ENCODE measurements at regions not wholly inside any gene's neighbourhood (a gene's known extent, or its start where the extent isn't known, plus 50 kb on each side); places are given as distances from the start of the nearest gene placed in this dataset.

DNA sequence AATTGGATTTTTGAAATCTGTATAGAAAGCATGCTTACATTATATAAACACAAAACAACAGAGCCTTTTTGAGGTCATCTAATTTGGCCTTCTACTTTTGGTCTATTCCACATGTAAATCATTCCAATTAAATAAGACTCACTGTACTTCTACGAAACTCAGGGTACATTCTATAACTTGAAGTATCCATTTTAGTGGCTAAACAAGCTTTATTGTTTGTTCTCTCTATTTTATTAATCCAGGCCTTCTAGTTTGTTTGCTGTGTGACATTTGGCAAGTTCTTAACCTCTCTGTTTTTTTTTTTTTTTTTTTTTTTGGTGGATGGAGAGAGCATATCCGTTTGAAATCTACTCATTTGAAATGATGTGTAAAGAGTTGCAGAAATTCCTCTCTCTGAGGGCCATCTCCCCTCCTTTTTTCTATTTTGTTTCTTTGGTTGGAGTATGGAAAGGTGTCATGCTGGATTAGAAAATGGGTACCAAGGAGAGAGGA, 58.1 kb upstream of the C12orf71 start:
- H3K27me3 ChIP-seq (ENCODE audit: insufficient read depth, low read length) = no peaks in the 10 kb centered on the region
- H3K9me3 ChIP-seq (ENCODE audit: control insufficient read depth, low read depth, low read length) = no peaks in the 10 kb centered on the region

More for the DNA sequence above, 58.1 kb upstream of the C12orf71 start:
- Mint-ChIP-seq H3K4me1 (peaks cover 17 to 19% of the 10 kb centered on the region in 2 experiments), H3K9me3 (peaks cover 2 to 3% of the 10 kb centered on the region in 2 experiments; a peak in 1 of 5 replicates), H3K36me3 (ENCODE audit: insufficient read depth in 1 of 3, low read depth in 3 of 3) (no peaks in the 10 kb centered on the region), H3K27me3 (ENCODE audit: low read depth) (no peaks in the 10 kb centered on the region), H3K4me3 (no peak overlapping the region), H3K27ac (no peak overlapping the region)
- no CpG with 5 or more reads among the region's 2 CpGs for WGBS (ENCODE audit: extremely low coverage, insufficient read length, low lambda C conversion rate)
- no peak overlapping the region for H3T11ph ChIP-seq (ENCODE audit: low read length)
- no peak overlapping the region for H3K56ac ChIP-seq (ENCODE audit: insufficient read length, low read depth, low read length)
- H2AK5ac ChIP-seq (ENCODE audit: insufficient read length, low read length) = no peak overlapping the region
- TF ChIP-seq, protein P1, sequence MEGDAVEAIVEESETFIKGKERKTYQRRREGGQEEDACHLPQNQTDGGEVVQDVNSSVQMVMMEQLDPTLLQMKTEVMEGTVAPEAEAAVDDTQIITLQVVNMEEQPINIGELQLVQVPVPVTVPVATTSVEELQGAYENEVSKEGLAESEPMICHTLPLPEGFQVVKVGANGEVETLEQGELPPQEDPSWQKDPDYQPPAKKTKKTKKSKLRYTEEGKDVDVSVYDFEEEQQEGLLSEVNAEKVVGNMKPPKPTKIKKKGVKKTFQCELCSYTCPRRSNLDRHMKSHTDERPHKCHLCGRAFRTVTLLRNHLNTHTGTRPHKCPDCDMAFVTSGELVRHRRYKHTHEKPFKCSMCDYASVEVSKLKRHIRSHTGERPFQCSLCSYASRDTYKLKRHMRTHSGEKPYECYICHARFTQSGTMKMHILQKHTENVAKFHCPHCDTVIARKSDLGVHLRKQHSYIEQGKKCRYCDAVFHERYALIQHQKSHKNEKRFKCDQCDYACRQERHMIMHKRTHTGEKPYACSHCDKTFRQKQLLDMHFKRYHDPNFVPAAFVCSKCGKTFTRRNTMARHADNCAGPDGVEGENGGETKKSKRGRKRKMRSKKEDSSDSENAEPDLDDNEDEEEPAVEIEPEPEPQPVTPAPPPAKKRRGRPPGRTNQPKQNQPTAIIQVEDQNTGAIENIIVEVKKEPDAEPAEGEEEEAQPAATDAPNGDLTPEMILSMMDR (conservative IDR thresholded peaks at IDR 0.05) = no peak
- H3K79me2 ChIP-seq (ENCODE audit: insufficient read depth, low read length) = no peaks in the 10 kb centered on the region
- no peak overlapping the region for H4K5ac ChIP-seq (ENCODE audit: insufficient read length, low read depth, low read length)
- no peak overlapping the region for H4K91ac ChIP-seq (ENCODE audit: insufficient read length, low read depth, low read length)
- no peak overlapping the region for H2BK5ac ChIP-seq (ENCODE audit: insufficient read length, low read length)
- H2BK120ac ChIP-seq (ENCODE audit: low read depth, low read length, poor library complexity, severe bottlenecking) = no peak overlapping the region
- H4K20me1 ChIP-seq (ENCODE audit: control insufficient read depth, insufficient read depth, insufficient read length) = no peaks in the 10 kb centered on the region
- H3K27ac ChIP-seq (ENCODE audit: insufficient read length, low read depth, low read length) = no peak overlapping the region
- no peak for DNase-seq
- H2BK20ac ChIP-seq (ENCODE audit: low read depth, low read length, poor library complexity, severe bottlenecking) = no peak overlapping the region
- H3K4me2 ChIP-seq (ENCODE audit: insufficient read depth, insufficient read length, low read length) = no peak overlapping the region
- no peak overlapping the region for H3K18ac ChIP-seq (ENCODE audit: insufficient read length, low read depth, low read length)
- no peak overlapping the region for H3K23ac ChIP-seq (ENCODE audit: insufficient read length, low read depth, low read length)
- H2BK15ac ChIP-seq (ENCODE audit: low read depth, low read length) = no peak overlapping the region
- H3K4me1 ChIP-seq (ENCODE audit: insufficient read depth, low read length) = no peaks in the 10 kb centered on the region
- H3K14ac ChIP-seq (ENCODE audit: insufficient read depth, low read length) = no peak overlapping the region
- H2AFZ ChIP-seq (ENCODE audit: low read length) = no peak overlapping the region
- H2BK12ac ChIP-seq (ENCODE audit: insufficient read length, low read depth, low read length) = no peak overlapping the region
- H3K23me2 ChIP-seq (ENCODE audit: insufficient read length, low read depth, low read length, poor library complexity, severe bottlenecking) = no peaks in the 10 kb centered on the region
- no peak overlapping the region for H4K8ac ChIP-seq (replicated peaks; ENCODE audit: insufficient read length, low read depth, low read length)
- no peaks in the 10 kb centered on the region for H3K79me1 ChIP-seq (ENCODE audit: insufficient read depth, low read depth, low read length, poor library complexity, severe bottlenecking)
- no peak overlapping the region for H3K4ac ChIP-seq (ENCODE audit: low read depth, low read length)
- H3K9ac ChIP-seq (ENCODE audit: extremely low read depth, insufficient read length, low read length) = no peak overlapping the region
